ENCODE measurements at regions not wholly inside any gene's neighbourhood (a gene's known extent, or its start where the extent isn't known, plus 50 kb on each side); places are given as distances from the start of the nearest gene placed in this dataset.

DNA sequence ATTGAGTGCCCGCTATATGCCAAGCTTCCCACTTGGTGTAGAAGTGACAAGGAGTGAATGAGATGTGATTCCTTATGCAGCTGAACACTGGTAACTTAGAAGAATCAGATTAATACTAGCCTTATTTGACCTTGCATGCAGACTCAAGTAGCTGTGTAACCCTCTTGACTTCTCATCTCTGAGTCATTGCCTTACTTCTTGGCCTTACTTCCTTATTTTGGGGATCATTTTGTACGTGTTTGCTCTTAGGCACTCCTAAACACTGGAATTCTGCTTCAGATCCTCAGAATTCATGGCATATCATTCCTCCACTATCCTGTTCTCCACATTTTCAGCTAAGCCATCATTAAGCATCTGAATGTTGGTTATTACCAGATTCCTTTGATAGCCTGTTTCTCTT lies 948.9 kb upstream of the ARRDC3 start:
- no peak for DNase-seq (ENCODE audit: low read depth)
- in situ Hi-C loops (cut with HindIII; ENCODE audit: low sequenced_read_pairs): no loop called here
- TF ChIP-seq, protein P1, sequence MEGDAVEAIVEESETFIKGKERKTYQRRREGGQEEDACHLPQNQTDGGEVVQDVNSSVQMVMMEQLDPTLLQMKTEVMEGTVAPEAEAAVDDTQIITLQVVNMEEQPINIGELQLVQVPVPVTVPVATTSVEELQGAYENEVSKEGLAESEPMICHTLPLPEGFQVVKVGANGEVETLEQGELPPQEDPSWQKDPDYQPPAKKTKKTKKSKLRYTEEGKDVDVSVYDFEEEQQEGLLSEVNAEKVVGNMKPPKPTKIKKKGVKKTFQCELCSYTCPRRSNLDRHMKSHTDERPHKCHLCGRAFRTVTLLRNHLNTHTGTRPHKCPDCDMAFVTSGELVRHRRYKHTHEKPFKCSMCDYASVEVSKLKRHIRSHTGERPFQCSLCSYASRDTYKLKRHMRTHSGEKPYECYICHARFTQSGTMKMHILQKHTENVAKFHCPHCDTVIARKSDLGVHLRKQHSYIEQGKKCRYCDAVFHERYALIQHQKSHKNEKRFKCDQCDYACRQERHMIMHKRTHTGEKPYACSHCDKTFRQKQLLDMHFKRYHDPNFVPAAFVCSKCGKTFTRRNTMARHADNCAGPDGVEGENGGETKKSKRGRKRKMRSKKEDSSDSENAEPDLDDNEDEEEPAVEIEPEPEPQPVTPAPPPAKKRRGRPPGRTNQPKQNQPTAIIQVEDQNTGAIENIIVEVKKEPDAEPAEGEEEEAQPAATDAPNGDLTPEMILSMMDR (IDR thresholded peaks at IDR 0.05; ENCODE audit: low read depth, low read length, missing control alignments): no peak
- no peak overlapping the region for H3K4me3 ChIP-seq (ENCODE audit: low read depth, low read length)

GRCh38 chr5:92330365-92330764 lies 947.2 kb upstream of the ARRDC3 start:
- TF ChIP-seq, protein P1 (IDR thresholded peaks at IDR 0.05; ENCODE audit: low read depth, low read length, missing control alignments): no peak

DNA sequence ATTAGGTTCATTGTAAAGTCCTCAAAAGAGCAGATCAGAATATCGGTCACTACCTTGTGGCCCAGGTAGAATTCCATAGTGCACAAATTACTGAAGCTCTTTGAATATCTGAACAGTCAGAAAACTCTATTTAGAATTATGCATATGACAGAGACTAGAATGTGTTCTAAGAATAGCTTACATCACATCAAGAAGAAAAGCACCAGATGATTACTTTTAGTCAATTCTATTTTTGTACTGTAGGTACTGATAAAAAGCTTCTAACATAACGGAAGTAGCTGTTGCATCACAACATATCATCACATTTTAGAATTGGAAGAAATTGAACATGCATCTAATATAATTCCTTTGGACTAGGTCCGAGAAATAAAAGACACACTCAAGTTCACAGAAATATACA lies 946.6 kb upstream of the ARRDC3 start:
- in situ Hi-C loops (cut with HindIII; ENCODE audit: low sequenced_read_pairs): no loop called here
- TF ChIP-seq, protein P1 (IDR thresholded peaks at IDR 0.05; ENCODE audit: low read depth, low read length, missing control alignments): no peak
- no peak for DNase-seq (ENCODE audit: low read depth)
- H3K4me3 ChIP-seq (ENCODE audit: low read depth, low read length): no peak overlapping the region

More at GRCh38 chr5:92330365-92330764, 947.2 kb upstream of the ARRDC3 start:
- no peak overlapping the region for H3K4me3 ChIP-seq (ENCODE audit: low read depth, low read length)
- in situ Hi-C loops (cut with HindIII; ENCODE audit: low sequenced_read_pairs): no loop called here
- no peak for DNase-seq (ENCODE audit: low read depth)

GRCh38 chr5:92328584-92329259 lies 945.6 kb upstream of the ARRDC3 start:
- H3K4me3 ChIP-seq (ENCODE audit: low read depth, low read length): no peak overlapping the region
- in situ Hi-C loops (cut with HindIII; ENCODE audit: low sequenced_read_pairs): no loop called here
- TF ChIP-seq, protein P1 (IDR thresholded peaks at IDR 0.05; ENCODE audit: low read depth, low read length, missing control alignments): no peak
- DNase-seq (ENCODE audit: low read depth): no peak

- TF ChIP-seq, protein P1 (IDR thresholded peaks at IDR 0.05; ENCODE audit: low read depth, low read length, missing control alignments): no peak
- no peak overlapping the region for H3K4me3 ChIP-seq (ENCODE audit: low read depth, low read length)
- in situ Hi-C loops (cut with HindIII; ENCODE audit: low sequenced_read_pairs): no loop called here
- no peak for DNase-seq (ENCODE audit: low read depth)
These were observed 937.3 kb upstream of the ARRDC3 start for GRCh38 chr5:92320446-92320845.

GRCh38 chr5:92313385-92313784 lies 930.3 kb upstream of the ARRDC3 start:
- in situ Hi-C loops (cut with HindIII; ENCODE audit: low sequenced_read_pairs): no loop called here

More at GRCh38 chr5:92313385-92313784, 930.3 kb upstream of the ARRDC3 start:
- TF ChIP-seq, protein P1 (IDR thresholded peaks at IDR 0.05; ENCODE audit: low read depth, low read length, missing control alignments): no peak
- DNase-seq (ENCODE audit: low read depth): no peak
- no peak overlapping the region for H3K4me3 ChIP-seq (ENCODE audit: low read depth, low read length)

Data from astrocyte of the cerebellum (primary cell).